Neural cell (in vitro differentiated cells): ENCODE measurements at regions not wholly inside any gene's neighbourhood (a gene's known extent, or its start where the extent isn't known, plus 50 kb on each side); places are given as distances from the start of the nearest gene placed in this dataset.

Source experiments
- CTCF ChIP-seq: fragments of 450-650 bp; IDR thresholded peaks from 2 replicates; pipeline ENCODE4 v1.5.1; 2014; ENCODE audit warnings: antibody characterized with exemption, mild to moderate bottlenecking, moderate library complexity; ENCODE audit not compliant: poor library complexity, severe bottlenecking
- MXI1 ChIP-seq: fragments of 450-650 bp; conservative IDR thresholded peaks from 2 replicates; pipeline ENCODE4 v1.6.1; 2014; ENCODE audit warnings: antibody characterized with exemption, mild to moderate bottlenecking; ENCODE audit not compliant: poor library complexity, severe bottlenecking
- POLR2AphosphoS5 ChIP-seq: IDR thresholded peaks from 2 replicates; pipeline ENCODE4 v1.6.1; 2012

- TF ChIP-seq CTCF (no peak), POLR2AphosphoS5 (no peak), MXI1 (no peak)
These were observed 275.1 kb upstream of the NRP1 start for GRCh38 chr10:33609546-33609945.
